Left ventricle myocardium inferior (tissue), 1 donor: ENCODE measurements at regions not wholly inside any gene's neighbourhood (a gene's known extent, or its start where the extent isn't known, plus 50 kb on each side); places are given as distances from the start of the nearest gene placed in this dataset.

Experiments
- DNase-seq: peaks from one replicate; pipeline ENCODE4 v3.0.0-alpha.2; 2020
- H3K27ac ChIP-seq: fragments of 200-600 bp; replicated peaks from 2 replicates; pipeline ENCODE4 v1.8.0; 2021
- H3K27me3 ChIP-seq: fragments of 200-600 bp; 2 replicates; pipeline ENCODE4 v1.8.0; 2021; ENCODE audit warnings: low read depth
- H3K36me3 ChIP-seq: fragments of 200-600 bp; 2 replicates; pipeline ENCODE4 v1.8.0; 2021
- H3K4me1 ChIP-seq: fragments of 200-600 bp; 2 replicates; pipeline ENCODE4 v1.8.0; 2021
- H3K4me3 ChIP-seq: fragments of 200-600 bp; 2 replicates; pipeline ENCODE4 v1.8.0; 2021; ENCODE audit warnings: mild to moderate bottlenecking, moderate library complexity
- H3K9me3 ChIP-seq: fragments of 200-600 bp; replicated peaks from 2 replicates; pipeline ENCODE4 v1.8.0; 2021
- intact Hi-C: fragments of 100-400 bp; cut with micrococcal nuclease; formaldehyde crosslinking; loops from one replicate; pipeline ENCODE4 v1.11.0; 2022
- TF ChIP-seq, protein P1 (sequence below): fragments of 200-600 bp; IDR thresholded peaks from 2 replicates; pipeline ENCODE4 v1.8.0; 2021; ENCODE audit warnings: antibody characterized with exemption, mild to moderate bottlenecking, borderline replicate concordance
- donor health status: DM: no; HTN: yes; CAD: no; lungs with severe emphysema.

DNA sequence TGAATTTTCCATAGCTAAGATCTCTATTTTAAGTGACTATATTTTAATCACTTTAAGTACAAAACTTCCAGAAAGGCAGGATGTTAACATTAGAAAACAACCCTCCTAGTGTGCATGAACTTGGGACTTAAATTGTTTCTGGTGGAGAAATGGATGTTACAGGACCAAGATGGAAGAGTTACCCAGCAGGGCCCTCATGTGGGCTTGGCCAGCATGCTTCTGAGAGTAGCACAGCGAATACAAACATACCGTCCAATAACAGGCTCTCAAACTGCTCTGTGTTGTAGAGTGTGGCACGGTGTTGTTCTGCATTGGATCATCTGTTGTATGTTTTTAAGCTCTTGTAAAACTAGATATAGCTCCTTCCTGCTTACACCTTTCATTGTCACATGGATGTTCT, 346.1 kb upstream of the SMIM21 start:
- Histone ChIP-seq H3K9me3 (no peaks in the 10 kb centered on the region), H3K36me3 (no peaks in the 10 kb centered on the region), H3K27me3 (peaks cover 31% of the 10 kb centered on the region), H3K4me1 (no peaks in the 10 kb centered on the region), H3K4me3 (no peak overlapping the region), H3K27ac (no peak overlapping the region)
- DNase-seq: no peak
- TF ChIP-seq, protein P1, sequence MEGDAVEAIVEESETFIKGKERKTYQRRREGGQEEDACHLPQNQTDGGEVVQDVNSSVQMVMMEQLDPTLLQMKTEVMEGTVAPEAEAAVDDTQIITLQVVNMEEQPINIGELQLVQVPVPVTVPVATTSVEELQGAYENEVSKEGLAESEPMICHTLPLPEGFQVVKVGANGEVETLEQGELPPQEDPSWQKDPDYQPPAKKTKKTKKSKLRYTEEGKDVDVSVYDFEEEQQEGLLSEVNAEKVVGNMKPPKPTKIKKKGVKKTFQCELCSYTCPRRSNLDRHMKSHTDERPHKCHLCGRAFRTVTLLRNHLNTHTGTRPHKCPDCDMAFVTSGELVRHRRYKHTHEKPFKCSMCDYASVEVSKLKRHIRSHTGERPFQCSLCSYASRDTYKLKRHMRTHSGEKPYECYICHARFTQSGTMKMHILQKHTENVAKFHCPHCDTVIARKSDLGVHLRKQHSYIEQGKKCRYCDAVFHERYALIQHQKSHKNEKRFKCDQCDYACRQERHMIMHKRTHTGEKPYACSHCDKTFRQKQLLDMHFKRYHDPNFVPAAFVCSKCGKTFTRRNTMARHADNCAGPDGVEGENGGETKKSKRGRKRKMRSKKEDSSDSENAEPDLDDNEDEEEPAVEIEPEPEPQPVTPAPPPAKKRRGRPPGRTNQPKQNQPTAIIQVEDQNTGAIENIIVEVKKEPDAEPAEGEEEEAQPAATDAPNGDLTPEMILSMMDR: no peak
- intact Hi-C loops: no loop called here

DNA sequence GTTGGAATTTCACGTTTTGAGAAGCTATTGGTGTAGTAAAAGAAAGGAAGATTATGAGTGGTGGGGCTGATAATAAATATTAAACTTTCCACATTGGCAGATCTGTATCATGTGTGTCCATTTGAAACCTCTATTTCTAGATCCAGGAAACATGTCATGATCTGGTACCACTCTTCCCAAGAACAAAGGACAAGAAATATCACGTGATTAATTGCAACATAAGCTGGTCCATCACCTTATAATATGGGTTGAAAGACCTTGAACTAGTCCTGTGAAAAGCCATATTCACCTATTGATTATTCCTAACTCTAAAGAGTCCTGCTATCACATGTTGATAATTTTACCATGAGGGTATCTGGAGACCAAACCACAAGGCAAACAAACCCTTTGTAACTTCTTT, 335.3 kb upstream of the SMIM21 start:
- TF ChIP-seq, protein P1: no peak
- Histone ChIP-seq H3K9me3 (no peaks in the 10 kb centered on the region), H3K27me3 (peaks cover 15% of the 10 kb centered on the region), H3K27ac (no peak overlapping the region), H3K4me3 (no peak overlapping the region), H3K36me3 (no peaks in the 10 kb centered on the region), H3K4me1 (no peaks in the 10 kb centered on the region)
- no peak for DNase-seq
- intact Hi-C loops: no loop called here

DNA sequence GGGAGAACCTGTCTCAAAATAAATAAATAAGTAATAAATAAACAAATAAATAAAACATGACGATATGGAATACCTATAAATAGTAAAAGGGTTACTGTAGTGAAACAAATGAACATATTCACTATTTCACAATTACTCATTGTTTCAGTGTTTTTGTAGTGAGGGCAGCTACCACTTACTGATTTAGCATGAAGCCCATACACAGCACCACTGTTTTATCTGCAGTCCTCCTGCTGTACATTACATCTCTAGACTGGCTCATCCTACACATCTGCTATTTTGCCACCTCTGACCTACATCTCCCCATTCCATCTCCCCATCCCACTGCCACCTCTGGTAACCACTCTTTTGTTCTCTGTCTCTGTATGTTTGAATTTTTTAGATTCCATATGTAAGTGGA, 332.7 kb upstream of the SMIM21 start:
- no peak for DNase-seq
- H3K27ac ChIP-seq: no peak overlapping the region
- H3K4me3 ChIP-seq: no peak overlapping the region
- no peaks in the 10 kb centered on the region for H3K4me1 ChIP-seq
- H3K9me3 ChIP-seq: no peaks in the 10 kb centered on the region
- intact Hi-C loops: no loop called here
- peaks cover 17% of the 10 kb centered on the region for H3K27me3 ChIP-seq
- H3K36me3 ChIP-seq: no peaks in the 10 kb centered on the region
- TF ChIP-seq, protein P1: no peak

DNA sequence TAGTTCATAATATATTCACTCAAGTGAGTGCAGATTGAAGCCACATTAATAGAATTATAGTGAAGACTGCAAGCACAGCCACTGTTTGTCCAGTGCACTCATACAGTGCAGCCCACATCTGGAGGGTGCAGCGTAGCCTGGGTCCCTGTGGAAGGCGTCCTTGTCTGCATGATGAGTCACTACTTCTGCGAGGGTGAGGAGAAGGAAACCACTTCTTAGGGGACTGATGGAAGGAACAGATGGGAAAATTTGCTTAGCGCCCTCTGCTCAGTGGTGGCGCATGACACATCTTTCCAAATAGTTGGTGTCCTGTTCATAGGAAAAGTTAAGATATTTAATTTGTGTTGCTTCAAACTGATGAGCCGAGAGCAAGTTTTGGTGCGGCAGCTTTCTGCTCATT, 330.4 kb upstream of the SMIM21 start:
- intact Hi-C loops: no loop called here
- DNase-seq: no peak
- no peak overlapping the region for H3K27ac ChIP-seq
- no peak overlapping the region for H3K4me3 ChIP-seq
- TF ChIP-seq, protein P1: no peak
- H3K27me3 ChIP-seq: peaks cover 19% of the 10 kb centered on the region
- H3K9me3 ChIP-seq: no peaks in the 10 kb centered on the region
- no peaks in the 10 kb centered on the region for H3K36me3 ChIP-seq
- H3K4me1 ChIP-seq: no peaks in the 10 kb centered on the region

DNA sequence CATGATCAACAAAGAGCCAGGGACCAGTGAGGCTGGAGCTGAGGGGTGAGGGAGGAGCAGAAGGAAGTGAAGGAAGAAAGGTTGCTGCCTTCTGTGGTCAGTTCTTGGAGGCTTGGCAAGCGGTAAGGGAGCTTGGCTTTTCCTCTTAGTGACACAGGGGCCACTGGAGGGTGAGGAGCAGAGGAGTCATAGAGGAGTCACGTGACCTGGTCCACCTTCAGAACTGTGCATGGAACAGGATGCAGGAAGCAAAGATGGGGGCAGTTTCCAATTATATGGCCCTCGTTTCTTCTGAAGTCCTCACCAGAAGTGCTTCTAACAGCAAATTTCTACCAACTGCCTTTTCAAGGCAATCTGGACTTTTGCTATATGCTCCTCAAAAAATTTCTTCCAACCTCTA, 326.9 kb upstream of the SMIM21 start:
- intact Hi-C loops: no loop called here
- no peaks in the 10 kb centered on the region for H3K9me3 ChIP-seq
- DNase-seq: no peak
- H3K27me3 ChIP-seq: peaks cover 17% of the 10 kb centered on the region
- H3K4me3 ChIP-seq: no peak overlapping the region
- TF ChIP-seq, protein P1: no peak
- no peaks in the 10 kb centered on the region for H3K36me3 ChIP-seq
- H3K27ac ChIP-seq: no peak overlapping the region
- no peaks in the 10 kb centered on the region for H3K4me1 ChIP-seq

DNA sequence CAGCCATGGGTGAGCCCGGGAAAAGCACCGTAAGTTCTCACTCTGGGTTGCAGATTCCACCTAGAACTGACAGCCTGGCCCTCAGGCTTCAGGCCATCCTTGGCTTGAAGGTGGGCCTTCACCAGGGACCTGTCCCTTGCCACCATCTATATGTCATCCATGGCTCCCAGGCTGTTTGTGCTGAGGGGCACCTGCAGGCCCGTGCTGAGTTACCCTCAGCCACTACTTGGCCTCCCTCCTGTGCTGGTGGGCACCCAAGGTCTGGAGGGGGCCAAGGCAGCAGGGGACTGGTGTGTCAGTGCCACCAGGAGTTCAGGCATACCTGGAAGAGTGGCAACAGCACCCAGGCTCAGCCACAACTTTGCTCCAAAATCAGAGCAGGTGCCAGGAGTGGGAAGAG, 326.2 kb upstream of the SMIM21 start:
- intact Hi-C loops: no loop called here
- Histone ChIP-seq H3K9me3 (no peaks in the 10 kb centered on the region), H3K4me1 (no peaks in the 10 kb centered on the region), H3K36me3 (no peaks in the 10 kb centered on the region), H3K27me3 (peaks cover 16% of the 10 kb centered on the region), H3K4me3 (no peak overlapping the region), H3K27ac (no peak overlapping the region)
- TF ChIP-seq, protein P1: no peak
- DNase-seq: no peak
